Endodermal cell (in vitro differentiated cells): ENCODE measurements at regions not wholly inside any gene's neighbourhood (a gene's known extent, or its start where the extent isn't known, plus 50 kb on each side); places are given as distances from the start of the nearest gene placed in this dataset.

Experiments
- DNase-seq: peaks from one replicate; pipeline ENCODE4 v3.0.0-alpha.2; 2017
- H3K27ac ChIP-seq: 2 replicates; pipeline ENCODE4 v1.5.1; 2013; ENCODE audit warnings: mild to moderate bottlenecking, low read depth, low read length, moderate library complexity
- H3K27me3 ChIP-seq: 2 replicates; pipeline ENCODE4 v1.6.1; 2013; ENCODE audit warnings: mild to moderate bottlenecking, low read length, moderate library complexity; ENCODE audit not compliant: insufficient read depth, control insufficient read depth, poor library complexity, severe bottlenecking
- H3K36me3 ChIP-seq: 2 replicates; pipeline ENCODE4 v1.7.0; 2013; ENCODE audit warnings: mild to moderate bottlenecking, low read length, moderate library complexity; ENCODE audit not compliant: control insufficient read depth, insufficient read depth
- H3K4me1 ChIP-seq: one replicate; pipeline ENCODE4 v1.7.0; 2013; ENCODE audit warnings: low read length; ENCODE audit not compliant: control insufficient read depth, insufficient read depth
- H3K4me3 ChIP-seq: 2 replicates; pipeline ENCODE4 v1.5.1; 2013; ENCODE audit warnings: mild to moderate bottlenecking, low read length, moderate library complexity
- H3K9ac ChIP-seq: 2 replicates; pipeline ENCODE4 v1.6.1; 2013; ENCODE audit warnings: mild to moderate bottlenecking, low read length, moderate library complexity; ENCODE audit not compliant: poor library complexity, severe bottlenecking; ENCODE audit errors: extremely low read depth
- H3K9me3 ChIP-seq: 2 replicates; pipeline ENCODE4 v1.6.1; 2013; ENCODE audit warnings: mild to moderate bottlenecking, low read length, moderate library complexity; ENCODE audit not compliant: control insufficient read depth
- H3K27ac Mint-ChIP-seq: 2 replicates; pipeline ENCODE4 v1.8.0; 2020; ENCODE audit warnings: mixed read lengths
- H3K27me3 Mint-ChIP-seq: 2 replicates; pipeline ENCODE4 v1.8.0; 2021; ENCODE audit warnings: mild to moderate bottlenecking, mixed read lengths; ENCODE audit not compliant: insufficient read depth
- H3K36me3 Mint-ChIP-seq: 2 replicates; pipeline ENCODE4 v1.8.0; 2020; ENCODE audit warnings: low read depth, mixed read lengths
- H3K4me1 Mint-ChIP-seq: 2 replicates; pipeline ENCODE4 v1.8.0; 2020; ENCODE audit warnings: mixed read lengths
- H3K4me3 Mint-ChIP-seq: 2 replicates; pipeline ENCODE4 v1.8.0; 2020; ENCODE audit warnings: mild to moderate bottlenecking, moderate library complexity, mixed read lengths
- H3K9me3 Mint-ChIP-seq: 2 replicates; pipeline ENCODE4 v1.8.0; 2020; ENCODE audit warnings: mild to moderate bottlenecking, mixed read lengths
- CTCF ChIP-seq: fragments of 200-600 bp; sonication (generic); conservative IDR thresholded peaks from 2 replicates; pipeline ENCODE4 v1.5.0; 2021; ENCODE audit warnings: antibody characterized with exemption, mild to moderate bottlenecking
- WGBS, 2 experiments: methylation state at CpG; one replicate each; pipeline versions ENCODE4 v1.1.5 to v1.1.7; 2013; ENCODE audit warnings: missing lambda C conversion rate in 2 of 2, mixed read lengths in 1 of 2; ENCODE audit not compliant: insufficient coverage in 1 of 2, insufficient read length in 1 of 2; 5-methylcytosine and 5-hydroxymethylcytosine counted together

DNA sequence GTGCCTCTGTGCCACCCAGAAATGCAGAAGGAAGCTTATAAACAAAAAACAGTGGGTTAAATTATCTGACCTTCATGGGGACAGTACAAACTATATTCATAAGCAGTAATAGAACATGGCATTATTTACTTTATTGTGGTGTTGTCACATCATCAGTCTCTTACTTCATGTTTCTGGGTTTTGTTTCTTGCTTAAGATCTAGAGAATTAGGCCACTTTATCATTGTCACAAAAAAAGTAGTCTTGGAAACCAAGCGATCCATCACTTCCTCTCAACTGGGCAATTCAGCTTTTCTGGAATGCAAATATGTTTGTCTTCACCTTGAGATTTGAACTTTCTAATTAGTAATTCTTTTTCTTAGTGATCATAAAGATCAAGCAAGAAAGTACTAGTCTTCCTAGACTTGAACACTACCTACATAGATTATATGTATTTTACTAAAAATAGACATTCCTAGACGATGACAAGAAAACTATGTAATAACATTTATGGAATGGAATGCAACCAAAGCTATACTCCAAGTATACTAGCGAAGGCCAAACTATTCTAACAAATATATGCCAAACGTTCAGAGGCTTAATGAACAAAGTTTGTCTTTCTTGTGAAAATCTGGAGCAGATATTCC, 363.4 kb downstream of the DAD1 start:
- H3K9me3 ChIP-seq: no peaks in the 10 kb centered on the region
- WGBS, 2 experiments: 86 to 100% methylated on average over 3 to 4 of the region's 4 CpGs
- TF ChIP-seq CTCF: no peak
- Mint-ChIP-seq H3K4me1 (peaks cover 5% of the 10 kb centered on the region), H3K27me3 (no peaks in the 10 kb centered on the region), H3K27ac (no peak overlapping the region), H3K36me3 (no peaks in the 10 kb centered on the region), H3K9me3 (no peaks in the 10 kb centered on the region), H3K4me3 (no peak overlapping the region)
- no peak overlapping the region for H3K27ac ChIP-seq
- H3K4me1 ChIP-seq: no peaks in the 10 kb centered on the region
- no peak overlapping the region for H3K4me3 ChIP-seq
- H3K27me3 ChIP-seq: no peaks in the 10 kb centered on the region
- no peaks in the 10 kb centered on the region for H3K36me3 ChIP-seq
- H3K9ac ChIP-seq: no peak overlapping the region
- no peak for DNase-seq

DNA sequence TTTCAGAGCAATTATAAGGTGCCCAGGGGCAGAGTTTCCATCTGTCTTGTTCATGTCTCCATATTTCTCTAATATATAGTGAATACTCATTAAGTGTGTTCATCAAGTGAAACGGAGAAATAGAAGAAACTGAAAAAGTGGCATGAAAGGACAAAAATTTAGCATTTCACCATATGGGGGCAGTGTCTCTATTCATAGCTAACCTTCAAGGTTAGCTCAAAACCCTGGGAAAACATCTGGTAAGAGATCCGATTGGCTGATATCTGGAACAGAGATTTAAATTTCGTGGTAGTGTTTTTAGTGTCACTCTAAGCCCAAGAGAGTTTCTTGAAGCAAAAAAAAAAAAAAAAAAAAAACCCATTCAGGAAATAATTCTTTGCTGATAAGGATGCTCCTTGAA, 367.5 kb downstream of the DAD1 start:
- no peak for DNase-seq
- Histone ChIP-seq H3K4me1 (no peaks in the 10 kb centered on the region), H3K9me3 (peaks cover 5% of the 10 kb centered on the region), H3K4me3 (no peak overlapping the region), H3K27ac (no peak overlapping the region), H3K9ac (no peak overlapping the region), H3K27me3 (no peaks in the 10 kb centered on the region), H3K36me3 (no peaks in the 10 kb centered on the region)
- Mint-ChIP-seq H3K4me3 (no peak overlapping the region), H3K36me3 (no peaks in the 10 kb centered on the region), H3K4me1 (peaks cover 2% of the 10 kb centered on the region), H3K9me3 (peaks cover 5% of the 10 kb centered on the region), H3K27ac (no peak overlapping the region), H3K27me3 (no peaks in the 10 kb centered on the region)
- peak; percentile 69 for TF ChIP-seq CTCF
- WGBS, 2 experiments: 89 to 90% methylated on average over 2 to 3 of the region's 3 CpGs

- H3K36me3 Mint-ChIP-seq: no peaks in the 10 kb centered on the region
- H3K27me3 ChIP-seq: no peaks in the 10 kb centered on the region
- H3K36me3 ChIP-seq: no peaks in the 10 kb centered on the region
- 100% methylated on average over 1 of the region's 1 CpG; no CpG with 5 or more reads in 1 of the 2 experiments for WGBS, 2 experiments
- no peak overlapping the region for H3K4me3 ChIP-seq
- H3K27ac Mint-ChIP-seq: no peak overlapping the region
- no peak overlapping the region for H3K27ac ChIP-seq
- no peak overlapping the region for H3K9ac ChIP-seq
- no peak for TF ChIP-seq CTCF
- no peaks in the 10 kb centered on the region for H3K27me3 Mint-ChIP-seq
- no peak overlapping the region for H3K4me3 Mint-ChIP-seq
- DNase-seq: no peak
- H3K9me3 ChIP-seq: peaks cover 5% of the 10 kb centered on the region
- H3K4me1 ChIP-seq: no peaks in the 10 kb centered on the region
- peaks cover 5% of the 10 kb centered on the region for H3K9me3 Mint-ChIP-seq
- H3K4me1 Mint-ChIP-seq: no peaks in the 10 kb centered on the region
Observed at GRCh38 chr14:22220427-22220826, 368.6 kb downstream of the DAD1 start.
